H1 (cell line): ENCODE measurements at regions not wholly inside any gene's neighbourhood (a gene's known extent, or its start where the extent isn't known, plus 50 kb on each side); places are given as distances from the start of the nearest gene placed in this dataset.

ENCODE experiments used
- CTCF ChIA-PET: fragments of 300-600 bp; sonication (Branson Sonifier 250); formaldehyde crosslinking; loops from one replicate; lab custom pipeline; 2021; ENCODE audit not compliant: partially characterized antibody; lab: Charles Lee
- POLR2A ChIA-PET: fragments of 300-600 bp; sonication (Branson Sonifier 250); formaldehyde crosslinking; loops from one replicate; lab custom pipeline; 2021; ENCODE audit warnings: inconsistent platforms; ENCODE audit not compliant: partially characterized antibody; lab: Charles Lee
- DNase-seq, 2 experiments: peaks; one replicate each; pipeline versions ENCODE4 v3.0.0 to v3.0.0-alpha.2; 2010 to 2022; ENCODE audit warnings: low spot score in 2 of 2, low read depth in 1 of 2, mixed read lengths in 1 of 2
- FAIRE-seq: peaks from 2 replicates; lab custom pipeline; 2011; peaks lifted over from hg19 to GRCh38; lab: Jason Lieb, UNC
- H2AFZ ChIP-seq: 2 replicates; pipeline ENCODE4 v1.8.1; 2012; ENCODE audit warnings: low read length, inconsistent platforms
- H2AK5ac ChIP-seq: 2 replicates; pipeline ENCODE4 v1.6.1; 2013; ENCODE audit warnings: low read depth, low read length
- H2BK120ac ChIP-seq: replicated peaks from 2 replicates; pipeline ENCODE3; 2013; ENCODE audit warnings: low read depth, low read length, inconsistent platforms
- H2BK12ac ChIP-seq: 2 replicates; pipeline ENCODE4 v1.6.1; 2013; ENCODE audit warnings: low read depth, low read length
- H2BK15ac ChIP-seq: 2 replicates; pipeline ENCODE4 v1.6.1; 2013; ENCODE audit warnings: low read length
- H2BK20ac ChIP-seq: 2 replicates; pipeline ENCODE4 v1.6.1; 2013; ENCODE audit warnings: low read length
- H2BK5ac ChIP-seq: 2 replicates; pipeline ENCODE4 v1.6.1; 2013; ENCODE audit warnings: low read depth, low read length
- H3K14ac ChIP-seq: 2 replicates; pipeline ENCODE4 v1.6.1; 2013; ENCODE audit warnings: inconsistent platforms; ENCODE audit not compliant: insufficient read length
- H3K18ac ChIP-seq: 2 replicates; pipeline ENCODE4 v1.6.1; 2013; ENCODE audit warnings: low read length; ENCODE audit errors: extremely low read depth
- H3K23ac ChIP-seq: 2 replicates; pipeline ENCODE4 v1.6.1; 2013; ENCODE audit warnings: inconsistent platforms; ENCODE audit not compliant: insufficient read length
- H3K23me2 ChIP-seq: 2 replicates; pipeline ENCODE4 v1.6.1; 2013; ENCODE audit warnings: low read depth, low read length
- H3K27ac ChIP-seq: 2 replicates; pipeline ENCODE4 v1.6.1; 2011; ENCODE audit warnings: low read depth, low read length, inconsistent platforms
- H3K27me3 ChIP-seq, 4 experiments: replicated peaks in 1 of 4; 1 replicate in 1 of 4; 2 replicates in 3 of 4; pipeline versions ENCODE4 v1.6.1 to v1.8.1; 2011 to 2013; ENCODE audit warnings: low read length in 3 of 4, mild to moderate bottlenecking in 3 of 4, inconsistent platforms in 2 of 4, mixed read lengths in 2 of 4, moderate library complexity in 1 of 4; ENCODE audit not compliant: control insufficient read depth in 3 of 4, insufficient read depth in 3 of 4; ENCODE audit errors: extremely low read depth in 1 of 4
- H3K36me3 ChIP-seq, 4 experiments: 2 replicates each; pipeline versions ENCODE4 v1.6.1 to v1.8.1; 2011 to 2013; ENCODE audit warnings: mild to moderate bottlenecking in 4 of 4, low read length in 3 of 4, moderate library complexity in 2 of 4, control low read depth in 1 of 4, inconsistent platforms in 1 of 4; ENCODE audit not compliant: insufficient read depth in 4 of 4, control insufficient read depth in 2 of 4
- H3K4ac ChIP-seq: replicated peaks from 2 replicates; pipeline ENCODE3; 2013; ENCODE audit warnings: low read length, low read depth, mixed read lengths, inconsistent platforms; ENCODE audit not compliant: insufficient read length
- H3K4me1 ChIP-seq, 4 experiments: replicated peaks in 1 of 4; 1 replicate in 1 of 4; 2 replicates in 3 of 4; pipeline versions ENCODE4 v1.6.1 to v1.8.1; 2011 to 2013; ENCODE audit warnings: low read length in 3 of 4, inconsistent platforms in 2 of 4, mixed read lengths in 1 of 4; ENCODE audit not compliant: insufficient read depth in 4 of 4, control insufficient read depth in 3 of 4
- H3K4me2 ChIP-seq, 2 experiments: 2 replicates each; pipeline versions ENCODE4 v1.6.1 to v1.8.1; 2011 to 2013; ENCODE audit warnings: low read depth in 2 of 2, low read length in 2 of 2, control low read depth in 1 of 2, inconsistent platforms in 1 of 2, mild to moderate bottlenecking in 1 of 2; ENCODE audit not compliant: insufficient read depth in 1 of 2
- H3K4me3 ChIP-seq, 4 experiments: fragments of 200-600, 300-600 bp in 1 of 4; sonication (generic), shearing (Covaris generic), sonication (Bioruptor Twin) in 1 of 4; 2 replicates each; pipeline versions ENCODE4 v1.5.1 to v1.8.1; 2011 to 2016; ENCODE audit warnings: low read length in 4 of 4, low read depth in 3 of 4, control low read depth in 2 of 4, inconsistent platforms in 2 of 4, mild to moderate bottlenecking in 2 of 4, mixed read lengths in 1 of 4, moderate library complexity in 1 of 4; ENCODE audit not compliant: insufficient read depth in 2 of 4; ENCODE audit errors: extremely low read depth in 1 of 4
- H3K56ac ChIP-seq: replicated peaks from 2 replicates; pipeline ENCODE3; 2013; ENCODE audit warnings: low read depth, mild to moderate bottlenecking, mixed read lengths, low read length, inconsistent platforms; ENCODE audit not compliant: insufficient read length
- H3K79me1 ChIP-seq: 2 replicates; pipeline ENCODE4 v1.6.1; 2013; ENCODE audit warnings: low read depth, low read length, control low read depth
- H3K79me2 ChIP-seq, 2 experiments: 2 replicates each; pipeline versions ENCODE4 v1.6.1 to v1.8.1; 2012 to 2013; ENCODE audit warnings: low read length in 2 of 2, mild to moderate bottlenecking in 2 of 2, inconsistent platforms in 1 of 2; ENCODE audit not compliant: insufficient read depth in 2 of 2, control insufficient read depth in 1 of 2
- H3K9ac ChIP-seq, 4 experiments: replicated peaks in 1 of 4; 1 replicate in 1 of 4; 2 replicates in 3 of 4; pipeline versions ENCODE4 v1.6.1 to v1.8.1; 2011 to 2013; ENCODE audit warnings: low read depth in 3 of 4, low read length in 3 of 4, control low read depth in 2 of 4, mild to moderate bottlenecking in 2 of 4, moderate library complexity in 2 of 4, inconsistent platforms in 1 of 4; ENCODE audit errors: extremely low read depth in 1 of 4
- H3K9me3 ChIP-seq, 2 experiments: 2 replicates each; pipeline versions ENCODE4 v1.6.1 to v1.8.1; 2012 to 2013; ENCODE audit warnings: mild to moderate bottlenecking in 2 of 2, moderate library complexity in 2 of 2, control low read depth in 1 of 2, inconsistent platforms in 1 of 2, low read depth in 1 of 2, low read length in 1 of 2, mixed read lengths in 1 of 2; ENCODE audit not compliant: insufficient read depth in 2 of 2
- H4K20me1 ChIP-seq, 2 experiments: replicated peaks in 1 of 2; 2 replicates each; pipeline versions ENCODE3 to v1.8.1; 2011 to 2013; ENCODE audit warnings: inconsistent platforms in 2 of 2, low read length in 2 of 2, mild to moderate bottlenecking in 1 of 2; ENCODE audit not compliant: insufficient read depth in 2 of 2, control insufficient read depth in 1 of 2
- H4K5ac ChIP-seq: 2 replicates; pipeline ENCODE4 v1.6.1; 2013; ENCODE audit warnings: low read length, low read depth, mixed read lengths, inconsistent platforms; ENCODE audit not compliant: insufficient read length
- H4K8ac ChIP-seq: 2 replicates; pipeline ENCODE4 v1.8.0; 2013; ENCODE audit warnings: mild to moderate bottlenecking, moderate library complexity, low read length, inconsistent platforms; ENCODE audit not compliant: insufficient read depth; ENCODE audit errors: extremely low read depth
- H4K91ac ChIP-seq: replicated peaks from 2 replicates; pipeline ENCODE3; 2013; ENCODE audit warnings: low read length, mixed read lengths, inconsistent platforms; ENCODE audit not compliant: insufficient read length
- BRCA1 ChIP-seq: IDR thresholded peaks from 2 replicates; pipeline ENCODE4 v1.6.1; 2012; ENCODE audit warnings: low read depth, low read length, improper control_type of control experiment
- KDM4A ChIP-seq: IDR thresholded peaks from one replicate; pipeline ENCODE4 v1.7.1; 2012; ENCODE audit warnings: low read depth, mild to moderate bottlenecking, moderate library complexity, low read length, inconsistent platforms; ENCODE audit not compliant: severe bottlenecking
- NANOG ChIP-seq: IDR thresholded peaks from 2 replicates; pipeline ENCODE4 v1.6.1; 2011; ENCODE audit warnings: low read length, low read depth, mild to moderate bottlenecking, inconsistent platforms; ENCODE audit not compliant: insufficient read depth, poor library complexity, severe bottlenecking
- PHF8 ChIP-seq: fragments of 200-600 bp; sonication (generic); conservative IDR thresholded peaks from 2 replicates; pipeline ENCODE4 v1.7.1; 2012; ENCODE audit warnings: low read depth, mild to moderate bottlenecking, inconsistent platforms, low read length, moderate library complexity
- POLR2A ChIP-seq, 2 experiments: IDR thresholded peaks; 1 replicate in 1 of 2; 2 replicates in 1 of 2; pipeline ENCODE4 v1.6.1; 2011; ENCODE audit warnings: low read depth in 2 of 2, low read length in 2 of 2, mild to moderate bottlenecking in 2 of 2; ENCODE audit errors: control extremely low read depth in 1 of 2
- POU5F1 ChIP-seq: IDR thresholded peaks from 2 replicates; pipeline ENCODE4 v1.6.1; 2011; ENCODE audit warnings: low read depth, mild to moderate bottlenecking, low read length, moderate library complexity
- RFX5 ChIP-seq: IDR thresholded peaks from 2 replicates; pipeline ENCODE4 v1.6.1; 2011; ENCODE audit warnings: low read depth, low read length, improper control_type of control experiment, borderline replicate concordance
- RNF2 ChIP-seq: fragments of 200-900, 300-1000 bp; sonication (generic); IDR thresholded peaks from 2 replicates; pipeline ENCODE4 v1.7.1; 2016; ENCODE audit warnings: borderline replicate concordance, low read depth, mild to moderate bottlenecking, antibody characterized with exemption, low read length; ENCODE audit not compliant: poor library complexity, severe bottlenecking; ENCODE audit errors: missing control alignments
- TCF12 ChIP-seq: IDR thresholded peaks from 2 replicates; pipeline ENCODE4 v1.6.1; 2011; ENCODE audit warnings: low read depth, mild to moderate bottlenecking, low read length
- TEAD4 ChIP-seq: IDR thresholded peaks from 2 replicates; pipeline ENCODE4 v1.6.1; 2012; ENCODE audit warnings: low read depth, low read length, inconsistent platforms, mixed read lengths
- YY1 ChIP-seq: IDR thresholded peaks from 2 replicates; pipeline ENCODE4 v1.6.1; 2011; ENCODE audit warnings: low read depth, mild to moderate bottlenecking, low read length
- TF ChIP-seq, protein P1 (sequence below): IDR thresholded peaks from 2 replicates; pipeline ENCODE4 v1.6.1; 2012; ENCODE audit warnings: inconsistent platforms

DNA sequence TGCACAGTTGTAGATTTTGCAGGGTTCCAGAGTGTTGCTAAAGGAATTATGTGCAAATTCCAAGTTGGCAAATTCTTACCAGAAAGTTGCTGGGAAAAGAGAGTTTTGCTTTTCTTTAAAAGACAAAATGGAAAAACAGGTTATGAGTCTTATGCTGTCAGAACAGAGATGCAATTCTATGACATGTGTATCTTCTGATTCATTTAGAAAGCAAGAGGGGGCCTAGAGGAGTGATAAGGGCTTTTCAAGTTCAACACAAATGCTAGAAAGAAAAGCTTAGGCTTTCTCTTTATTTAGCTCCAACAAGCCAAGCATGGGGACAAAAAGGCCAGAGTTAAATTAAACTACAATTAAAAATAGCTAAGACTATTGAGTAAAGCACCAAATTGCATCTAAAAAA is 72.4 kb upstream of the GATB start:
- POLR2A ChIA-PET = no interaction called here
- TF ChIP-seq RFX5 (no peak), TEAD4 (no peak), TCF12 (no peak), POLR2A (IDR thresholded peaks at IDR 0.05; ENCODE audit: control extremely low read depth in 1 of 2, low read depth in 2 of 2, low read length in 2 of 2) (no peak), PHF8 (no peak), YY1 (no peak), KDM4A (no peak), NANOG (no peak), RNF2 (no peak), POU5F1 (no peak), BRCA1 (no peak)
- TF ChIP-seq, protein P1, sequence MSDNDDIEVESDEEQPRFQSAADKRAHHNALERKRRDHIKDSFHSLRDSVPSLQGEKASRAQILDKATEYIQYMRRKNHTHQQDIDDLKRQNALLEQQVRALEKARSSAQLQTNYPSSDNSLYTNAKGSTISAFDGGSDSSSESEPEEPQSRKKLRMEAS = no peak

More for the DNA sequence above, 72.4 kb upstream of the GATB start:
- Histone ChIP-seq H4K8ac (no peak overlapping the region), H3K4ac (no peak overlapping the region), H3K18ac (no peak overlapping the region), H2BK12ac (no peak overlapping the region), H3K27ac (no peak overlapping the region), H3K14ac (no peak overlapping the region), H3K23me2 (no peaks in the 10 kb centered on the region), H3K4me1 (peaks cover 0 to 2% (median under 1%) of the 10 kb centered on the region in 4 experiments; a peak in 2 of 7 replicates), H3K9me3 (no peaks in the 10 kb centered on the region), H4K5ac (no peak overlapping the region), H3K27me3 (no peaks in the 10 kb centered on the region), H2AFZ (no peak overlapping the region), H2AK5ac (no peak overlapping the region), H3K79me2 (no peaks in the 10 kb centered on the region), H3K23ac (no peak overlapping the region), H2BK15ac (no peak overlapping the region), H2BK20ac (no peak overlapping the region), H2BK120ac (no peak overlapping the region), H2BK5ac (no peak overlapping the region), H4K20me1 (no peaks in the 10 kb centered on the region), H4K91ac (no peak overlapping the region), H3K36me3 (no peaks in the 10 kb centered on the region), H3K4me2 (no peak overlapping the region), H3K4me3 (no peak overlapping the region), H3K56ac (no peak overlapping the region), H3K9ac (no peak overlapping the region), H3K79me1 (no peaks in the 10 kb centered on the region)
- CTCF ChIA-PET = interaction anchor here (1.2 kb wide), 1 partner anchor 33 kb away, joined by 5 read pairs; no protein-coding TSS in a partner anchor
- no peak for DNase-seq
- no peak for FAIRE-seq
